ENCODE measurements at regions not wholly inside any gene's neighbourhood (a gene's known extent, or its start where the extent isn't known, plus 50 kb on each side); places are given as distances from the start of the nearest gene placed in this dataset.

DNA sequence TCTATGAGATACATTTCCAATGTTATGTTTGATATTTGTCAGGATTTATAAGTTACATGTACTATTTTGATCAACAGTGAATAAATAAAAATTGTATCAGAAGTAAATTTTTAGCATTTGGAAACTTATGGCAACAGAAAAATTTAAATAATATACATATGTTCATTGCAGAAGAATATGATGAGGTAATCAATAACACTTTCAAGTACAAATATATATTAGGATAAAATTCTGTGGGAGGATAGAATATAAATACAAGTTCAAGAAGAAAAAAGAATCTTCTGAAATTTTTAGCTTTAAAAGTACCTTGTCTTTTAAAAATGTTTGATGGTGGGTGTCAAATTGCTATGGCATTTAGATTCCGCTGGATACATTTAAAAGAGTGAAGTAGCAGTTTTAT lies 102.8 kb upstream of the MUCL1 start:
- no peak overlapping the region for H3K4me3 ChIP-seq (ENCODE audit: extremely low read depth in 1 of 4, insufficient read depth in 2 of 4, low read depth in 3 of 4, low read length in 4 of 4)
- H4K91ac ChIP-seq (replicated peaks; ENCODE audit: insufficient read length, low read length) = no peak overlapping the region
- H2BK15ac ChIP-seq (ENCODE audit: low read length) = no peak overlapping the region
- H4K8ac ChIP-seq (ENCODE audit: extremely low read depth, insufficient read depth, low read length) = no peak overlapping the region
- H2BK12ac ChIP-seq (ENCODE audit: low read depth, low read length) = no peak overlapping the region
- 91% methylated on average over 1 of the region's 1 CpG; no CpG with 5 or more reads in 1 of the 2 experiments for WGBS, 2 experiments (ENCODE audit: extremely low coverage in 1 of 2, insufficient coverage in 1 of 2, insufficient read length in 1 of 2, insufficient replicate concordance in 2 of 2, low coverage in 1 of 2, low lambda C conversion rate in 2 of 2, missing lambda C conversion rate in 1 of 2)
- no peaks in the 10 kb centered on the region for H3K79me2 ChIP-seq (ENCODE audit: control insufficient read depth in 1 of 2, insufficient read depth in 2 of 2, low read length in 2 of 2)
- H4K5ac ChIP-seq (ENCODE audit: insufficient read length, low read depth, low read length) = no peak overlapping the region
- FAIRE-seq = no peak
- POLR2A ChIA-PET (ENCODE audit: partially characterized antibody) = no interaction called here
- no peaks in the 10 kb centered on the region for H3K27me3 ChIP-seq (replicated peaks in 1 of 4; ENCODE audit: control insufficient read depth in 3 of 4, extremely low read depth in 1 of 4, insufficient read depth in 3 of 4, low read length in 3 of 4)
- CTCF ChIA-PET (ENCODE audit: partially characterized antibody) = interaction anchor here (0.9 to 4.3 kb wide), 8 partner anchors 8 to 319 kb away, joined by 3 to 89 read pairs (median 28); no protein-coding TSS in a partner anchor
- no peak overlapping the region for H3K23ac ChIP-seq (ENCODE audit: insufficient read length)
- no peak overlapping the region for H2BK5ac ChIP-seq (ENCODE audit: low read depth, low read length)
- H4K20me1 ChIP-seq (replicated peaks in 1 of 2; ENCODE audit: control insufficient read depth in 1 of 2, insufficient read depth in 2 of 2, low read length in 2 of 2) = no peaks in the 10 kb centered on the region
- no peak overlapping the region for H2BK20ac ChIP-seq (ENCODE audit: low read length)
- no peak overlapping the region for H3K4ac ChIP-seq (replicated peaks; ENCODE audit: insufficient read length, low read depth, low read length)
- H2AK5ac ChIP-seq (ENCODE audit: low read depth, low read length) = no peak overlapping the region
- no peaks in the 10 kb centered on the region for H3K79me1 ChIP-seq (ENCODE audit: low read depth, low read length)
- no peak overlapping the region for H3K4me2 ChIP-seq (ENCODE audit: insufficient read depth in 1 of 2, low read depth in 2 of 2, low read length in 2 of 2)
- DNase-seq (ENCODE audit: low read depth in 1 of 2, low spot score in 2 of 2) = no peak
- H3K36me3 ChIP-seq (ENCODE audit: control insufficient read depth in 2 of 4, insufficient read depth in 4 of 4, low read length in 3 of 4) = no peaks in the 10 kb centered on the region
- no peak overlapping the region for H3K14ac ChIP-seq (ENCODE audit: insufficient read length)
- H2BK120ac ChIP-seq (replicated peaks; ENCODE audit: low read depth, low read length) = no peak overlapping the region
- H3K18ac ChIP-seq (ENCODE audit: extremely low read depth, low read length) = no peak overlapping the region
- no peak overlapping the region for H2AFZ ChIP-seq (ENCODE audit: low read length)
- H3K9me3 ChIP-seq (ENCODE audit: insufficient read depth in 2 of 2, low read depth in 1 of 2, low read length in 1 of 2) = no peaks in the 10 kb centered on the region
- no peak overlapping the region for H3K27ac ChIP-seq (ENCODE audit: low read depth, low read length)
- no peak overlapping the region for H3K56ac ChIP-seq (replicated peaks; ENCODE audit: insufficient read length, low read depth, low read length)
- H3K23me2 ChIP-seq (ENCODE audit: low read depth, low read length) = no peaks in the 10 kb centered on the region
- H3K4me1 ChIP-seq (replicated peaks in 1 of 4; ENCODE audit: control insufficient read depth in 3 of 4, insufficient read depth in 4 of 4, low read length in 3 of 4) = no peaks in the 10 kb centered on the region
- no peak overlapping the region for H3K9ac ChIP-seq (replicated peaks in 1 of 4; ENCODE audit: extremely low read depth in 1 of 4, low read depth in 3 of 4, low read length in 3 of 4)
- TF ChIP-seq SIRT6 (IDR thresholded peaks at IDR 0.05; ENCODE audit: low read length) = no peak
- TF ChIP-seq, protein P1, sequence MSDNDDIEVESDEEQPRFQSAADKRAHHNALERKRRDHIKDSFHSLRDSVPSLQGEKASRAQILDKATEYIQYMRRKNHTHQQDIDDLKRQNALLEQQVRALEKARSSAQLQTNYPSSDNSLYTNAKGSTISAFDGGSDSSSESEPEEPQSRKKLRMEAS (IDR thresholded peaks at IDR 0.05) = no peak
- TF ChIP-seq CEBPB (IDR thresholded peaks at IDR 0.05; ENCODE audit: low read depth, low read length) = no peak
- TF ChIP-seq GTF2F1 (IDR thresholded peaks at IDR 0.05; ENCODE audit: borderline replicate concordance, low read depth, low read length) = no peak
- no peak for TF ChIP-seq CHD1 (IDR thresholded peaks at IDR 0.05; ENCODE audit: low read depth, low read length)
- TF ChIP-seq SP2 (IDR thresholded peaks at IDR 0.05; ENCODE audit: low read length) = no peak
- TF ChIP-seq ASH2L (IDR thresholded peaks at IDR 0.05; ENCODE audit: low read length) = no peak
- no peak for TF ChIP-seq NRF1 (IDR thresholded peaks at IDR 0.05; ENCODE audit: low read depth, low read length)
- TF ChIP-seq JUN (IDR thresholded peaks at IDR 0.05; ENCODE audit: low read depth, low read length) = no peak
- TF ChIP-seq SP4 (IDR thresholded peaks at IDR 0.05; ENCODE audit: low read length) = no peak
- no peak for TF ChIP-seq MAFK (IDR thresholded peaks at IDR 0.05; ENCODE audit: low read depth, low read length)
- TF ChIP-seq CHD2 (IDR thresholded peaks at IDR 0.05; ENCODE audit: low read length) = no peak
- no peak for TF ChIP-seq RFX5 (IDR thresholded peaks at IDR 0.05; ENCODE audit: borderline replicate concordance, low read depth, low read length)
- no peak for TF ChIP-seq TEAD4 (IDR thresholded peaks at IDR 0.05; ENCODE audit: low read depth, low read length)
- no peak for TF ChIP-seq SP1 (IDR thresholded peaks at IDR 0.05; ENCODE audit: low read depth, low read length)
- TF ChIP-seq HDAC6 (IDR thresholded peaks at IDR 0.05; ENCODE audit: low read depth, low read length) = no peak
- no peak for TF ChIP-seq SUZ12 (IDR thresholded peaks at IDR 0.05; ENCODE audit: low read length)
- TF ChIP-seq CREB1 (IDR thresholded peaks at IDR 0.05) = no peak
